Amygdala (tissue), 56 donors: ENCODE measurements at regions not wholly inside any gene's neighbourhood (a gene's known extent, or its start where the extent isn't known, plus 50 kb on each side); places are given as distances from the start of the nearest gene placed in this dataset.

ENCODE experiments used
- DNase-seq, 56 donors: peaks; one replicate each; lab custom pipeline; 2025; lab: John Stamatoyannopoulos, UW

DNA sequence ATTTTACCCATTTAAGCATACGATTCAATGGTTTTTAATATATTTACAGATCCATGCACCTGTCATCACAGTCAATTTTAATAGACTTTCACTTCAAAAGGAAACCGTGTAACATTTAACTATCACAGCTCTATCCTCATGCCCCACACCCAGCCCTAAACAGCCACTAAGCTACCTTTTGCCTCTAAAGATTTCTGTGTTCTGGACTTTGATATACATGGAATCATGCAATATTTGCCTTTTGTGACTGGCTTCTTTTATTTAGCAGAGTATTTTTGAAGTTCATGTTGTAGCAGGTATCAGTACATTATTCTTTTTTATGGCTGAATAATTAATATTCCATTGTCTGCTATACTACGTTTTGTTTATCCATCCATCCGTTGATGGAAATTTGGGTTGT lies 50.3 kb upstream of the STX16 start:
- no peak for DNase-seq

DNA sequence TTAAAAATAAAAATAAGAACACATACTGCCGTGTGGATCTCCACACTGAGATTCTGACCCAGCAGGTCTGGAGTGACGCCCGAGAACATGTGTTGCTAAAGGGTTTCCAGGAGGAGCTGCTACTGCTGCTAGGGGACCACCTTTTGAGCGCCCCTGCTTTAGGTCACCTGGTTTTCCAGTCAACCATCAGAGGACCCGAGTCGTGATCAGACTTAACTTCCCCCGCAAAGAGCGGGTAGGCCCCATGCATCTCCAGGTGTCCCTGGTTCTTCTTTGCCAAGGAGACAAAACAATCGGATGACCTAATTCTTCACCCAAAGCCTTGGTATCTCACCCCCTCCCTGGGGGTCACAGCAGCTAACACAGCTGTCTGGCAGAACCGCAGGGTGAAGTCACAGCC lies 51.1 kb upstream of the STX16 start:
- DNase-seq = no peak

DNA sequence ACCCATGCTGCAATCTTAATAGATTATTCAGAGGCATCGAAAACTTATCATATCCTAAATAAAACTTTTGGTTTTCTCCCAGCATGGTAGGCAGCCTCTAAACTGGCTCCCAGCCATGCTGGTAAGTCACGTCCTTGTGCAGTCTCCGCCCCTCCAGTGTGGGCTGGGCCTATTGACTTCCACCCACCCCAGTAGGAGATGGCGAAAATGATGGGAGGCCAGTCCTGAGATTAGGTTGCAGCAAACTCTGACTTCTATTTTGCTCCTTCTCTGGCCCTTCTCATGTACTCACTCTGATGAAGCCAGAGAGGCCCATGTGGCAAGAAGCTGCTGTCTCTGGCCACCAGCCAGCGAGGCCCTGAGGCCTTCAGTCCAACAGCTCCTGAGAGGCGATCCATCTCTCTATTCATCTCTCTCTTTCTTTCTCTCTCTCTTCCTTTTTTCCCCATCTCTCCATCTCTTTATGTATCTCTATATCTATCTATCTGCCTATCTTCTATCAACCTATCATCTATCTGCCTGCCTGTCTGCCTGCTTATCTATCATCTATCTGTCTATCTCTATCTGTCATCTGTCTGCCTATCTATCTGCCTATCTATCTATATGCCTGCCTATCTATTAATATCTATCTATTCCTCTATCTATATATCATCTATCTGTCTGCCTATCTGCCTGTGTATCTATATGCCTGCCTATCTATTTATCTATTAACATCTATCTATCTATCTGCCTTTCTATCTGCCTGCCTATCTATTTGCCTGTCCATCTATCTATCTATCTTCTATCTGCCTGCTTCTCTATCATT lies 52.7 kb upstream of the STX16 start:
- no peak for DNase-seq

DNA sequence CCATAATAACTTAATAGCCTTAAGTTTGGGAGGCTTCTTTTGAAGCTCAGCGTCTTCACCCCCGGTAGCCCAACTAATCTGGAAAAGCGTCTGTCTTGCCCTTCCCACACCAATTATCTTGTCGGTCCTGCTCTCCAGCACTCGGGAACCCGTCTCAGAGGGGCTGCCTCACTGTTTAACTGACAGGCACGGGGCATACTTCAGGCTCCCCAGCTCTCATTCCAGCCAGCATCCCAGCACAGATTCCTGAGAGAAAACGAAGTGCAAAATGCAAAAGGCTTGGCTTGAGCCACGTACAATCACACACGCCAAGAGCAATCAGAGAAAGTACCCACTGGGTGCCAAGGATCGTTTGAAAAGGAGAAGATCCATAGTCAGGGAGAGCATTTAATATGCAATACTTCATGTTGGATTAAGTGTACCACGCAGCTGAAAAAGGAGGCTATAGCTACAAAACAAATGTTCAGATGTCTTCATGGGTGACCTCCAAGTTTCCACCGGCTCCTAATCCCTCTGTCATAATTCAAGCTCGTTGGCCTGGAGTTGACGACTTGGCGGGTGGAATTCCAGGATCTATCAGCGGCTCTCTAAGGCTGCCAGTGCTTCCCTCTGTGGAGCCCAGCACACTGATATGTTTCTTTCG lies 53.7 kb upstream of the STX16 start:
- DNase-seq = no peak

DNA sequence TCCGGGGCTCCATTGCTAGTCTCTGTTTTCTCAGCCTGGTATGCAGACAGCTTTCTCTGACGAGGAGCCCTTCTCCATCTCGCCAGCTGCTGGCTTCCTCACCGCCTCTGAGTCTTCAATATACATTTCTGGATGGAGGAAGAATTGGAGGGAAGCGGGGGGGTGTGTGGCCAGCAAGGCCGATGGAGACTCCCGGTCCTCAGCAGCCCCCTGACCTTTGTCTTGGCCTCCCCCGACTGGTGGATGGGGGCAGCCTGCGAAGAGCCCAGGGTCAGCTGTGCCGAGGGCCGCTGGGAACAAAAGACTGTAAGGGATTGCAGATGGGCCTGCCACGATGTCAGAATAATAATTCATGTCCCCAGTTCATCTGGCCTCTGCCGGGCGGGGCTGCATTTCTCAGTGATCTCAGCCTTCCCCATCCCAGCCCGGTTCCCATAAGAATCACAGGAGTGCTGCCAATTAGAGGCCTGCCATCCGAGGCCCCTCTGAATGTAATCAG lies 54.3 kb upstream of the STX16 start:
- peak in 26 of 56 donors; percentile 7 to 71 (median 26) for DNase-seq

DNA sequence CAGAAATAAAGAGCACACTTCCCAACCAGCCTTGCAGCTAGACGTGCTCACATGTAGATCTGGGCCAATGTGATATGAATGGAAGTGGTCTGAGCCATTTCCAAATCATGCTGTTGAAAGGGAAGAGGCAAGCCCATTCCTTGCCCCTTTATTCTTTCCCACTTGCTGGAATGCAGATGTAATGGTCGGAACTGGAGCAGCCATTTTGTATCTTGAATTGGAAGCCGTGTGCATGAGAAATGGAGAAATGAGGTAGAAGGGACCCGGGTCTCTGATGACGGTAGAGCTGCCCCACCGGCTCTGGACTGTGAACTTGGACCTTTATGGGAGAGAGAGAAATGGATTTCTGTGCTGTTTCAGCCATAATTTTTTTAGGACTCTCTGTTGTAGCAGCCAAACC lies 54.8 kb upstream of the STX16 start:
- DNase-seq = no peak

DNA sequence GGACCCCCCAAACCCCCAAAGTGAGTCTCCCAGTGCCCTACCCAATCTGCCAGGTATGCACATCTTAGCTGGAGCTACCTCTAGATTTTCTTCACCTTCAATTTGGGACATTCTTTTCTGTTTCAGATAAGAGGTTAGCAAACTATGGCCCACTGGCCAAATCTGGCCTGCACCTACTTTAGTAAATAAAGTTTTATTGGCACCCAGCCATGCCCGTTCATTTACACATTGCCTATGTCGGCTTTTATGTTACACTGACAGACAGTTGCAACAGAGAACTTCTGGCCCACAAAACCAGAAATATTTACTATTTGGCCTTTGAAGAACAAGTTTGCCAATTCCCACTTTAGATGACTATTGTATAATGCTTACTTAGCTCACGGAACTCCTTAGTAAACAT lies 55.9 kb upstream of the STX16 start:
- DNase-seq = no peak

DNA sequence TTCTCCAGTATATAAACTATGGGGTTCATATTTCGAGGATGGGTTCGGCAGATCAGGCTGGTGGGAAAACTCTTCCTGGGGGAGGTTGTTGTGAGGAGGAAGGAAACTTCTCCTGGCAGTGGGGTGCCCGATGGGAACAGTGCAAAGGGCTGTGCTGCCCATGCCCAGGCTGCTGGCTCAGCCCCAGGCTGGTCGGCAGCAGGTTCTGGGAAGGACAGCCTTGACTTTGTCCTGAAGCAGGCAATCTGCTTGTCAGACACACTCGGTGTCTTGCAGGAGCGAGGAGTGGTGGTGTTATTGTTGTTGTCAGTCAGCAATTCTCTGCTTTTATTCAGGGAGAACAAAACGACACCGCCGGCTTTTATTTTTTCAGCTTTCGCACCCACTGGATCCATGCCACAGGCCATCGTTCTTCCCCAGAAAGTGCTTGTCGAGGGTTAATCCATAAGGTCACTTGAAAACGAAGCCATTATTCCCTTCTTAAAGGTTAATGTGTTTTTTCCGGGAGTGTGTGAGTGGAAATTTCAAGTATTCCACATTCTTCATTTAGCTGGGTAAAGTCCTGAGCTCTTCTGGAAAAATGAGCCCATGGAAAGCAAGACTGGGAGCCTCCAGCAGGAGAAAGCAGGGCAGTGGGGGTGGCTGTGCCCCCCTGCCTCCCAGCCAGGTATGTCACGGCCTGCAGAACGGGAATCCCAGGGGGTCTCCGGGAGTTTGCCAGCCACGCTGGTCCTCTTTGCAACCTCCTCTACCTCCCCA lies 57.0 kb upstream of the STX16 start:
- peak in 1 of 56 donors; percentile 23 for DNase-seq

DNA sequence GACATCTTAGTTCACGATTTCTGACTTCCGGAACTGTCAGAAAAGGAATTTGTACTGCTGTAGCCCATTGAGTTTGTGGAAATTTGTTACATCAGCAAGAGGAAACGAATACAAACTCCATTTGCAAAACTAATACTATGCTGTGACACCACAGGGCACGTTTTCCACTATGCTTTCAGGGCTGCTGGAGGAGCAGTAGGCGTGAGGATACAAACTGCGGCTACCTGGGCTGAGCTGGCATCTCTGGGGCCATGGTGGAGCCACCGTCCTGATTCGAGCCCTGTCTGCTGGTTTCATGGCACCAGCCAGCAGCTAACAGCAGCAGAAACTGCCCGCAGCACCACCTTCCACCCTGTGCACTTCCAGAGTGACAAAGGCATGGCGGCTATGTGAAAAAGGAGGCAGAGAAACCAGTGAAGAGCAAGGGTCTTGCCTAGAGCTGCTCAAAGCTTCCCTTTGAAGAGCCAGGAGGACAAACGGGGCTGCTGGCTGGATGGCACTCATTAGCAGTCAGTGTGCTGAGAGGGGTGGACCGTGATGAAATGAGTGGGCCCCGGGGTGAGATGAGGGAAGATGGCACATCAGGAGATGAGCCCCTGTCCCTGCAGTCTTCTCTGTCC lies 58.9 kb upstream of the STX16 start:
- no peak for DNase-seq

DNA sequence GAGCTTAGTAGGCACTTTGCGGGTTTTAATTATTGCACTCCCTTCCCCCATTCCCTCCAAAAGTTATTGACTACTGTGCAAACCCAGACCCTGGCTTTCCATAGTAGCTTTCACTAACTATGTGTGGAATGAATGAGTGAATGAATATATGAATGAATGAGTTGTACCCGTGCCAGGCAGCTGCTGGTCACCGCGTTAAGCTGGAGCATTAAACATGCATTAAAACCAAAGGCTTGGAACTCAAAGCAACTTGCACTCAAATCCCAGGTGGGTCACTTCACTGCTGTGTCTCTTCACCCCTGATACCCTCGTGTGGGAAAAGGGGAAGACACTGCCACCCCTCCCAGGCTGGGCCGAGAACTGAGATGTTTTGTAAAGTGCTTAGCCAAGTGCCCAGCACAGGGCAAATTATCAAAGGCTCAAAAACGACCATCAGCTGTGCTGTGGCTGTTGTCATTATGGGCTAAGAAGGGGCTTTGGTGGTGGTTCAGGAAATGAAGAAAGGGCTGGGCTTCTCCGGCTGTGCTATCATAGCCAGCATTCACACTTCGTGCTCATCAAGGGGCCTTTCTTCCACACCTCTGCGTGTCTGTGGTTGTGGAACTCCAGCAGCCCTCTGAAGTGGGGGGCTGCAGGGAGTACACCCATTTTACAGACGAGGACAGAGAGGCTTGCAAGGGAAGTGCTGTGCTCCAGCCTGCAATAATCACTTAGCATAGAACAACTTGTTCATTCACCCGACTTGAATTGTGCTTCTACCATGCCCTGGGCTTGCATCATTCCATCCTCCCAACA lies 60.2 kb upstream of the STX16 start:
- no peak for DNase-seq

DNA sequence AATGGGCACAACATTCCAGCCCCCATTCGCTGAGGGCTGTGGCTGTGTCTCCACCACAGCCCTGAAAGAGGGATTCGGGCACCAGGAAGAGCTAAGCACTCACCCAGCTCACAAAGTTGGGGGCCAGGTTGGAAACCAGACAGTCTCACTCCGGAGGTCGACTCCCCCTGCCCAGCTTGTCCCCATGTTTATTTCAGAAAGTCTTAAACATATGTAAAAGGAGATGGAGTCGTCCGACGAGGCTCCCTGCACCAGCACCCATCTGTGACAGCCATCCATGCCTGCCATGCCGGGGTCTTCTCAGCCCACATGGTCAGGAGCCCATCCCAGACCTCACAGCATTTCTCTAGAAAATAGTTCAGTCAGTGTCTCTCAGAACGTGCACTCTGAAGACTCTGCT lies 63.6 kb upstream of the STX16 start:
- DNase-seq = no peak

DNA sequence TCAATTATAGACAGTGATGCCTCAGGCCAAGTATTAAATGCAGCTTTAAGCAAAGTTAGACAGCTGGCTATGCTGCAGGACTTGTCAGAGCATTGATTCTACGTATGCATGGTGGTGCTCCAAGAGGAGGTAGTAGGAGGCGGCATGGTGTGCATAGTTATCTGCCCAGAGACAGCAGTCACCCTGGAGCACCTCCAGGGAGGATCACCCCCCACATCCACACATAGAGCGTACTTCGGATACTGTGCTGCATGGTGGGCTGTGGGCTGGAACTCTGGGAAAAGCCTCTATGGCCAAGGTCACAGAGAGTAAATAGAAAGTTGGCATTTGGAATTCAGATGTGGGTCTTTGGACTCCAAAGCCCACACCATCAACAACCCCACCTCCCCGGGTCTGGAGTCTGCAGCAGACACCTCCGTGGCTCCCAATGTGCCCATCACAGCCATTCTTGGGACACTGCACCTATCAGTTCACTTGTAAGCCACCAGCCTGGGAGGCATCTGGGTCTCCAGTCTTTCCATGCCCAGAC lies 64.5 kb upstream of the STX16 start:
- DNase-seq = no peak

DNA sequence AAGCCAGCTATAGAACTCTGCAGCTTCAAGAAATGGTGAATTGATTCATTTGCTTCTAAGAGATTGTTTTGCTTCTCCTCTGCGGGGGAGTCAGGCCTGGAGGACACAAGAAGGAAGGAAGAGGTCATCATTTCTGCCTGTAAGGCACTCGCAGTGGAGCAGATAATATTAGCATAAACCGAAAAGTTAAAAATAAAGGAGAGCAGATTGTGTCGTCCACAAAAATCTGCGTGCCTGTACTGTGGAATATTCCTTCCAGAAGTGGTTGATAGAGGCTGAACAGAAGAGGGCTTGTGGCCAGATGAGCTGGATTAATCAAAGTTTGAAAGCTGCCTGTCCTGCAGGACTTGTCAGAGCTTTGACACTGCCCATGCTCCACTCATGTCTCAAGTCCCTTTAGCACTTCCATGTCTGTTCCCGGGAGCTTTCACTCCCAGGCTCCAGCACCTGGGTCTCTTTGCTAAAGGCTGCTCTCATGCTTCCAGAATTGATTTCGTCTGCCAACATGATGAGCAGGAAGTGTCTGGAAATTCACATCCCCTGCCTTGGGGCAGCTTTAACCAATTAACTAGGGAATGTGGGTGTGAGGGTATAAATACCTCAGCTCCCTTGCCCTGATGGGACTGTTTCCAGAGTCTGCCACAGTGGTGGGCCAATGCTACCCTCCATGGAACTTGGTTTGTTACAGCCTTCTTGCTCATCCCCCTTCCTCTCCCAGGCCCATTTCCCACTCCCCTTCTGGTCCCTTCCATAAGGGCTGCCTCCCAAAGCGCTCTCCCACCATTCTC lies 65.1 kb upstream of the STX16 start:
- DNase-seq = no peak

DNA sequence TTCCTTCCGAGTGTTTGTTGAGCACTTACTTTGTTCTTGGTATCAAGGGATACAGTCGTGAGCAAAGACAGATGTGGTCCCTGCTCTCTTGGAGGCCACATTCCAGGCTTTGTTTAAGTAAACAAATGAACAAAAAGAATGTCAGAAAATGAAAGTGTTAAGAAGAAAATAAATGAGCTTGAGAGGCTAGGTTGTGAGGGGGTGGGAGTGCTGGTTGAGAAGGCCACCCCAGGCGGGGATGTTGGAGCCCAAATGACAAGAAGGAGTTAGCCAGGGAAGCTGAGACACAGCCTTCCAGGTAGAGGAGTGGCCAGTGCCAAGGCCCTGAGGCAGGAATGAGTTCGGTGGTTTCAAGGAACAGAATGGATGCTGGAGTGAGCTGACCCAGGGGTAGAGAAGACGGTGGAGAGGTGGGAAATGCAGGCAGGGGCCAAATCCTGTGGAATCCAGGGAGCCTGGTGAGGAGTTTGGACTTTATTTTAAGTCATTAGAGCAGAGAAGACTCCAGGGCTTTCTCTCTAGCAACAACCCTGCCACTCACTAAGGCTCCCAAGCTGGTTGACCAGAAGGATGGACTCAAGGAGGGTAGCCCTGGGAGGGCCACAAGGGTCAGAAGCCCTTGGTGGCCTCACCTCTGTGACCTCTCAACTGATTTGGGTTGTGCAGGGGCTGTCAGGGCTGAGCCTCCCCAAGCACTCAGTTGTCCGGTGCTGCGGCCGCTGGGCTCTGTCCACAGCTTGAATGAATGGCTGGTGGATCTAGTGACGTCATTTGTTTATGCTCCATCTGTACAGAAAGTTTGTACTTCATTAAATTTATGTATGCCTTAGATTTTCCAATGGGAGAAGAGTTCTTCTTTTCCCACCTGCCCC lies 66.0 kb upstream of the STX16 start:
- peak in 1 of 56 donors; percentile 26 for DNase-seq

DNA sequence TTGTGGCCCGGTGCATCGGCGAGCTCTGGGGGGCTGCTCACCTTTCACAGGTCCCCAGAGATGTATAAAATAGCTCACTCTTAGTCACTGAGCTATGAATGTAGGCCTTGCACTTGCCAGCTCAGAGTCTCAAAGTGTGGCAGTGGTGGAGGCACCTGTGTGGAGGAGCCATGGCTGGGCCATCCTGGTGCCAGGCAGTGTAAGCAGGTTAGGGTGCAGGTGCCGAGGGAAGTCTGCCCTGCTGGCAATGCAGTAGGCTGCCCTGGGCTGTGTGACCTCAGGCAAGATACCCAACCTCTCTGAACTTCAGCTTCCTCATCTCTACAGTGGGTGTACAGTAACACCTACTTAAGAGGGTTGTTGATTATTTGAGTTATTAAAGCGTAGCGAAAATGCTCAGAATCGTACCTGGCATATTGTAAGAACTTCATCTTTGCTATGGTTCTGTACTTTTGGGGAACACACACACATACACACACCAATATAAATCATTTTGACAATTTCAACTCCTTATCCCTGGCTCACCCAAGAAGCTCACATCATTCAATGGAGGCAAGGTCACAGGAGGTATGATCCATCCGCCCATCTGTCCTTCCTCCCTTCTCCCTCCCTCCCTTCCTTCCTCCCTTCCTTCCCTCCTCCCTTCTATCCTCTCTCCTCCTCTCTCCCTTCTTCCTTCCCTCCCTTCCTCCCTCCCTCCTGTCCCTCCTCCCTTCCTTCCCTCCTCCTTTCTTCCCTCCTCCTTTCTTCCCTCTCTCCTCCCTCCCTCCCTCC lies 66.8 kb upstream of the STX16 start:
- no peak for DNase-seq

DNA sequence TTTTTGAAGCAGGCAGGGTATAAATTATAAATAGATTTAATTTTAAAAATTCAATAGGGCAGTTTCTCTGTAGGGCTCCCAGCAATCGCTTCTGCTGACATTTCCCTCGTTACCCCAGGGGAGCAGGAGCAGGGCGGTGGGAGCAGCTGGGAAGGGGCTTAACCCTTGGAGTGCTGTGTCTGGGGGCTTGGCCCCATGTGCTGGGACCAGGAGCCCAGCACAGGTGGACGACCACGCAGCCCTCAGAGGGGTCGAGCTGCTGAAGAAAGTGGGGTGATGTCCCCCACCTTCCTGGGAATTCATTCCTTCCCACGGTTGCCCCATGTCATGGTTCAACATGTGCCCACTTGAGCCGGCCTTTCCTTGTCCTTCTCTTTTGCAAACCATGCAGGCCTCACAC lies 67.5 kb upstream of the STX16 start:
- no peak for DNase-seq

DNA sequence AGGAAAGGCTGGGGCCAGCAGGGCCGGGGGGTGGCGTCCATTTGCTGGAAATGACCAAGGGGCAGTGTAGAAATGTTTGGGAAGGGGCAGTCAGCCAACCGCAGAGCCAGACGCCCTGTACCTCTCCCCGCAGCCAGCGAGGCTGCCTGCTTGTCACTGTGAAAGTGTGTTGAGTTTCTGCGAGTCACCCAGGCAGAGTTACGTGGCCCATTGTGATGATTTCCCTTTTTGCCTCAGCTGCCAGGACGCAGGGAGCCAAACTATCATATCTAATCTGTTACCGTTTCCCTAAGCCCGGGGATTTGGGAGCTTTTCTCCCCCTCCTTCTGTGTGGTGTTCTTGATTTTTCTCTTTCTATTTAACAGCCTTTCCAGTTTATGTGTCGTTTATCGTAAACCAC lies 67.9 kb upstream of the STX16 start:
- DNase-seq = no peak
